ENCODE measurements at regions not wholly inside any gene's neighbourhood (a gene's known extent, or its start where the extent isn't known, plus 50 kb on each side); places are given as distances from the start of the nearest gene placed in this dataset.

DNA sequence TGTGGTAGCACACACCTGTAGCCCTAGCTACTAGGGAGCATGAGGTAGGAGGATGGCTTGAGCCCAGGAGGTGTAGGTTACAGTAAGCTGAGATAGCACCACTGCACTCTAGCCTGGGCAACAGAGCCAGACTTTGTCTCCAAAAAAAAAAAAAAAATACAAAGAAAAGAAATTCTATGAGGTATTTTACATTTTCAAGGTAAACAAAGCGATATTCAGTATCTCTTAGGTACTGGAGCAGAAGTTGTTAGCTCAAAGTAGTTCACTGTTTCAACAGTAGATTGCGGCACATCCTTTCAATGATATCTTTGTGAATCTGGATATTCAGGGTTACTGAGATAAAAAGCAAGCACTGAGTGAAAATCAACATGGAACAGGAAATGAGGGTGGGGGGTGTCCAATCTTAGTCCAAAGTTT is 318.5 kb downstream of the ZNF621 start:
- TF ChIP-seq CTCF (IDR thresholded peaks at IDR 0.05) (no peak), POLR2AphosphoS5 (IDR thresholded peaks at IDR 0.05) (no peak), POLR2A (IDR thresholded peaks at IDR 0.05) (no peak)

Measured in breast epithelium (tissue), 3 donors.